ENCODE measurements at regions not wholly inside any gene's neighbourhood (a gene's known extent, or its start where the extent isn't known, plus 50 kb on each side); places are given as distances from the start of the nearest gene placed in this dataset.

- Mint-ChIP-seq H3K27ac (no peak overlapping the region), H3K27me3 (ENCODE audit: low read depth) (no peaks in the 10 kb centered on the region), H3K4me3 (no peak overlapping the region), H3K4me1 (ENCODE audit: low read depth) (no peaks in the 10 kb centered on the region), H3K36me3 (ENCODE audit: insufficient read depth in 2 of 2) (no peaks in the 10 kb centered on the region), H3K9me3 (no peaks in the 10 kb centered on the region)
- no peak for DNase-seq
- no peak for ATAC-seq (replicated peaks in 1 of 2)
Observed at GRCh38 chr1:30381266-30381665, 342.1 kb downstream of the MATN1 start.

- H3K4me1 Mint-ChIP-seq (ENCODE audit: low read depth) = no peaks in the 10 kb centered on the region
- no peak overlapping the region for H3K4me3 Mint-ChIP-seq
- H3K27me3 Mint-ChIP-seq (ENCODE audit: low read depth) = no peaks in the 10 kb centered on the region
- no peaks in the 10 kb centered on the region for H3K36me3 Mint-ChIP-seq (ENCODE audit: insufficient read depth in 2 of 2)
- ATAC-seq (replicated peaks in 1 of 2) (no peak), DNase-seq (no peak)
- no peak overlapping the region for H3K27ac Mint-ChIP-seq
- no peaks in the 10 kb centered on the region for H3K9me3 Mint-ChIP-seq
Observed at GRCh38 chr1:30380625-30380984, 342.8 kb downstream of the MATN1 start.

- ATAC-seq (replicated peaks in 1 of 2) = peak in 1 of 2 donors; percentile 33
Observed at GRCh38 chr1:30379684-30380624, 343.4 kb downstream of the MATN1 start.

GRCh38 chr1:30378991-30379581 is 344.3 kb downstream of the MATN1 start:
- Mint-ChIP-seq H3K9me3 (no peaks in the 10 kb centered on the region), H3K27ac (no peak overlapping the region), H3K4me1 (ENCODE audit: low read depth) (no peaks in the 10 kb centered on the region), H3K4me3 (no peak overlapping the region), H3K36me3 (ENCODE audit: insufficient read depth in 2 of 2) (no peaks in the 10 kb centered on the region), H3K27me3 (ENCODE audit: low read depth) (no peaks in the 10 kb centered on the region)
- DNase-seq (no peak), ATAC-seq (replicated peaks in 1 of 2) (no peak)

More at GRCh38 chr1:30379684-30380624, 343.4 kb downstream of the MATN1 start:
- H3K36me3 Mint-ChIP-seq (ENCODE audit: insufficient read depth in 2 of 2) = no peaks in the 10 kb centered on the region
- DNase-seq = peak; percentile 39 to 51
- H3K4me3 Mint-ChIP-seq = no peak overlapping the region
- no peaks in the 10 kb centered on the region for H3K4me1 Mint-ChIP-seq (ENCODE audit: low read depth)
- H3K27ac Mint-ChIP-seq = no peak overlapping the region
- H3K27me3 Mint-ChIP-seq (ENCODE audit: low read depth) = no peaks in the 10 kb centered on the region
- no peaks in the 10 kb centered on the region for H3K9me3 Mint-ChIP-seq

- no peak for ATAC-seq (replicated peaks in 1 of 2)
- H3K4me1 Mint-ChIP-seq (ENCODE audit: low read depth) = no peaks in the 10 kb centered on the region
- no peak overlapping the region for H3K27ac Mint-ChIP-seq
- H3K27me3 Mint-ChIP-seq (ENCODE audit: low read depth) = peaks cover 4% of the 10 kb centered on the region
- H3K4me3 Mint-ChIP-seq = no peak overlapping the region
- no peak for DNase-seq
- H3K36me3 Mint-ChIP-seq (ENCODE audit: insufficient read depth in 2 of 2) = no peaks in the 10 kb centered on the region
- no peaks in the 10 kb centered on the region for H3K9me3 Mint-ChIP-seq
Observed at GRCh38 chr1:30378003-30378596, 345.3 kb downstream of the MATN1 start.

GRCh38 chr1:30377230-30378002 is 346.0 kb downstream of the MATN1 start:
- Mint-ChIP-seq H3K4me3 (no peak overlapping the region), H3K27me3 (ENCODE audit: low read depth) (peaks cover 6% of the 10 kb centered on the region), H3K27ac (no peak overlapping the region), H3K4me1 (ENCODE audit: low read depth) (no peaks in the 10 kb centered on the region), H3K9me3 (no peaks in the 10 kb centered on the region), H3K36me3 (ENCODE audit: insufficient read depth in 2 of 2) (no peaks in the 10 kb centered on the region)
- DNase-seq (no peak), ATAC-seq (replicated peaks in 1 of 2) (no peak)

GRCh38 chr1:30376054-30376697 is 347.2 kb downstream of the MATN1 start:
- Mint-ChIP-seq H3K9me3 (no peaks in the 10 kb centered on the region), H3K36me3 (ENCODE audit: insufficient read depth in 2 of 2) (no peaks in the 10 kb centered on the region), H3K4me1 (ENCODE audit: low read depth) (no peaks in the 10 kb centered on the region), H3K27ac (no peak overlapping the region), H3K4me3 (no peak overlapping the region), H3K27me3 (ENCODE audit: low read depth) (peaks cover 6% of the 10 kb centered on the region)
- DNase-seq (no peak), ATAC-seq (replicated peaks in 1 of 2) (no peak)

- ATAC-seq (replicated peaks in 1 of 2) (no peak), DNase-seq (no peak)
- no peak overlapping the region for H3K4me3 Mint-ChIP-seq
- no peaks in the 10 kb centered on the region for H3K4me1 Mint-ChIP-seq (ENCODE audit: low read depth)
- H3K36me3 Mint-ChIP-seq (ENCODE audit: insufficient read depth in 2 of 2) = no peaks in the 10 kb centered on the region
- no peaks in the 10 kb centered on the region for H3K9me3 Mint-ChIP-seq
- H3K27me3 Mint-ChIP-seq (ENCODE audit: low read depth) = peaks cover 6% of the 10 kb centered on the region
- H3K27ac Mint-ChIP-seq = no peak overlapping the region
Observed at GRCh38 chr1:30375156-30375555, 348.2 kb downstream of the MATN1 start.

- Mint-ChIP-seq H3K4me1 (ENCODE audit: low read depth) (no peaks in the 10 kb centered on the region), H3K27ac (no peak overlapping the region)
- ATAC-seq (replicated peaks in 1 of 2) = no peak
Observed at GRCh38 chr1:30374400-30375070, 348.9 kb downstream of the MATN1 start.

GRCh38 chr1:30373471-30374399 is 349.6 kb downstream of the MATN1 start:
- Mint-ChIP-seq H3K4me3 (no peak overlapping the region), H3K4me1 (ENCODE audit: low read depth) (no peaks in the 10 kb centered on the region), H3K27me3 (ENCODE audit: low read depth) (peaks cover 6% of the 10 kb centered on the region), H3K9me3 (no peaks in the 10 kb centered on the region), H3K27ac (no peak overlapping the region), H3K36me3 (ENCODE audit: insufficient read depth in 2 of 2) (no peaks in the 10 kb centered on the region)
- no peak for DNase-seq
- ATAC-seq (replicated peaks in 1 of 2) = no peak

More at GRCh38 chr1:30374400-30375070, 348.9 kb downstream of the MATN1 start:
- Mint-ChIP-seq H3K36me3 (ENCODE audit: insufficient read depth in 2 of 2) (no peaks in the 10 kb centered on the region), H3K27me3 (ENCODE audit: low read depth) (peaks cover 6% of the 10 kb centered on the region), H3K9me3 (no peaks in the 10 kb centered on the region), H3K4me3 (no peak overlapping the region)
- DNase-seq = no peak

GRCh38 chr1:30372792-30373433 is 350.5 kb downstream of the MATN1 start:
- Mint-ChIP-seq H3K9me3 (no peaks in the 10 kb centered on the region), H3K27ac (no peak overlapping the region), H3K27me3 (ENCODE audit: low read depth) (peaks cover 6% of the 10 kb centered on the region), H3K4me3 (no peak overlapping the region), H3K4me1 (ENCODE audit: low read depth) (no peaks in the 10 kb centered on the region), H3K36me3 (ENCODE audit: insufficient read depth in 2 of 2) (no peaks in the 10 kb centered on the region)
- DNase-seq (no peak), ATAC-seq (replicated peaks in 1 of 2) (no peak)

Data from activated T-cell treated with anti-CD3 and anti-CD28 coated beads, Interleukin-2, amount 50 U/mL, for 72 hours (primary cell).